SIG-M5 (cell line): ENCODE measurements at regions not wholly inside any gene's neighbourhood (a gene's known extent, or its start where the extent isn't known, plus 50 kb on each side); places are given as distances from the start of the nearest gene placed in this dataset.
"Not testable (repeated sequence)": the region's sequence is repeated elsewhere in the genome, so short reads cannot be mapped to it uniquely, and the experiment has no call there.

ENCODE experiments used
- DNase-seq: peaks from one replicate; lab custom pipeline; 2025; lab: John Stamatoyannopoulos, UW

GRCh38 chr18:42545825-42546224 lies 569.7 kb downstream of the RIT2 start:
- no peak for DNase-seq

DNA sequence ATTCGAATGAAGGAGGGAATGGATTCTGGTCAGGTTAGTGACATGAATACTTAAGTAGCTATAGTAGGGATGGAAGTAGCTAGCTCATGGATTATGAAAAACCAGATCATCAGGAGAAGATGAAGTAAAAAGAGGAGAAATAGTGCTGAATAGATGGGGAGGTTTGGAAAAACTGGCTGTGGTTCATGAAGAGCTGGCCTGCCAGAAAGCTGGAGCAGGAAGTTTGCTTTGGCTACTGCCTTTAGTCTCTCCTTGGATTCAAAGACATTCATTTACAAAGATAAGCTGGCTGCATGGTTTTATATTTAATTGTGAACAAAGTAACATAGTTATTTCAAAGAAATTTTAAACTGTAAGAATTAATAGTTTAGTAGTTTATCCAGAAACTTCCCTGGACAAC lies 567.0 kb downstream of the RIT2 start:
- DNase-seq = no peak

GRCh38 chr18:42549596-42549995 lies 565.9 kb downstream of the RIT2 start:
- no peak for DNase-seq

GRCh38 chr18:42552559-42552958 lies 562.9 kb downstream of the RIT2 start:
- DNase-seq = not testable (repeated sequence)

DNA sequence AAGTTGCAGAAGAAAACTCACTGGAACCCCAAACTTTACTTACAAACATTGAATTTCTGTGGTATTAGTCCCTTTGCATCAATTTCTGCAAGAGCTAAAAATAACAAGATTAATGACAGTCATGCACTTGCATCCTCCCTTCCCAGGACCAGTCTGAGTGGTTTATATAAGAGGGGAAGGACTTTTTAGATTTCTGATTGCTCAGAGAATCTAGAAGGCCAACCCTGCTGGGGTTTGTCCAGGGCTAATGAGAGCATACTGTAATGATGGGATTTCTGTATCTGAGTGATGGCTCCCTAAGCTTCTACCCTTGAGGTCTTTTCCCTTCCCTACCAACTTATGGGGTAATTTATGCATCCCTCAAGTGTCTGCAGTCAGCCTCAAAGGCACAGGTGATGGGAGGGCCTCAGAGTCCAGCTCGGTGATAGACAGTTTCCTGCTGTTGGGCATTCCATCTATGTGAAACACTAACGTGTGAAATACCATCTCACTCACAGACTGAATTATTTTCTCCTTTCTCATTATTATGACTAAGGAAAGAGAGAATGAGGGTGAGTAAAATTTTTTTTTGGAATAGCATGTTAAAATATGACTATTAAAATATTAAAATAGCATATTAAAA lies 556.3 kb downstream of the RIT2 start:
- no peak for DNase-seq

DNA sequence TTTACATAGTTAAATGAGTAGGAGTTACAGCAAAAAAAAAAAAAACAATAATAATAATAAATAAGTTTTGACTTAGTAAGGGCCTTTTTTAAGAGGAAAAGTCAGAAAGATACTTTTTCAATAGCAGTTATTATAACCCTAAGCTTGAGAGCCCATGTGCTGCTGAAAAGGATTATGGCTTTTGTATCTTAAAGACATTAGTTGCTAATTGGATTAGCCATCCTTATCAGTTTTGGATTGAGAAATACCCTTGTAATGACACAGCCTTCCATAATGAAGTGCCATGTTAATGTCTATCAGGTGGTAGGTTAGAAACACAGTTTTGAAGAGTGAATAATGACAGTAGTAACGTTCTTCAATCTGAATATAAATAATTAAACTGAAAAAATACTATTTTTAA lies 554.0 kb downstream of the RIT2 start:
- no peak for DNase-seq

- no peak for DNase-seq
Observed at GRCh38 chr18:42563995-42564394, 551.5 kb downstream of the RIT2 start.

DNA sequence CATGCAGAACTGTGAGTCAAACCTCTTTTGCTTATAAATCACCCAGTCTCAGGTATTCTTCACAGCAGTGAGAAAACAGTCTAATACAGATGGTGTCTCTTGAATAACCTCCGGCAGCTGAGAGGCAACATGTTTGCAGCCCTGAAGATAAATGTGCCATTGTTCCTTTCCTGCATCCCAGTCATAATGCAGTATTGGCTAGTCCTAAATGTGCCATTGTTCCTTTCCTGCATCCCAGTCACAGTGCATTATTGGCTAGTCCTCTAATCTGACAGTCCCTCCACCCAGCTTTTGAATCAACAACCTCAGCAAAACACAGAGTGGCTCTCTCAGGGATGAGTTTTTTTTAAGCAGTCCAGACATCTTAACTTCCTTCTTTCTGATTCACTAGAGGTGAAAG lies 550.7 kb downstream of the RIT2 start:
- no peak for DNase-seq

DNA sequence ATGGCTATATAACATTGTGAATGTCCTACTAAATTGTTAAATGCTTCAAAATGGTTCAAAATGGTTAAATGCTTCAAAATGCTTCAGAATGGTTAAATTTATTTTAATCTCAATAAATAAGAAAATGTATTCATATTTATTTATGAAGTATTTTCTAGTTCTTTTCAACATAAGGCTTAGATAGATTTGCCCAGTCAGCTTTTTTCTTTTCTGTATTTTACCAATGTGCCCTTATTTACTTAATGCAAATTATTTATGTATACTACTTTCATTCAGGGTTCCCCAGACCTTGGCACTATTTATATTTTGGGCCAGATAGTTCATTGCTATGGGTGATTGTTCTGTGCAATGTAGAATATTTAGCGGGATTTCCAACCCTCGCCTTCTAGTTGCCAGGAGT lies 546.7 kb downstream of the RIT2 start:
- no peak for DNase-seq

DNA sequence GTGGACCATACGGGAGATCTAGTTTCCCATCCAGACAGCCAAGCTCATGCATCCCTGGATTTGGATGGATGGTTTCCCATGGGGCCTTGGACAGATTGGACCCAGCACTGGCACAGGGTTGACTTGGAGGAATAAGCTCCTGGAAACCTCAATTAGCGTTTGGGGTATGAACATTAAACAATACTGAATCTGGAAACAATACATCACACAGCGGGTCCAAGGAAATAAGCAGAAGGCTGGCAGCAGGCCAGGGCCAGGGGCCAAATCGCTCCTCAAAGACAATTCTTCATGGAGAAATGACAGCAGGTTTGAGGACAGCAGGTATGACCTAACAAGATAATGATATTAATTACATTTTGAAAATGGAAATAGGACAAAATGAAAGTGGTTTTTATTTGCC lies 540.6 kb downstream of the RIT2 start:
- DNase-seq = no peak

DNA sequence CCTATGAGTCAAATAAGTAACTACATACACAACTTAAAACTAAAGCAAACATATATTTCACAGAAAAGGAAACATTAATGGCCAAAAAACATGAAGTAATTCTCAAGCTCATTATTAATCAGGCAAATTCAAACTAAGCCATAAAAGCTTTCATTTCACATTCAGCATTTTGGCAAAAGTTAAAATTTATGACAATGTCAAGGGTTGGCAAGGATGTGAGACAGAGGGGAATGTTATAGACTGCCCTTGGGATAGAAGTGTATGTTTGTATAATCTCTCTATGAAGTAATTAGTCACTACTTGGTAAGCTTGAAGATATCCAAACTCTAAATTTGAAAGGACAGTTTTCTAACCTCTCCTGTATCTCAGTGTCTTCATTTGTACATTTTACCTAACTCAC lies 539.4 kb downstream of the RIT2 start:
- no peak for DNase-seq

- no peak for DNase-seq
Observed at GRCh38 chr18:42578792-42579191, 536.7 kb downstream of the RIT2 start.

DNA sequence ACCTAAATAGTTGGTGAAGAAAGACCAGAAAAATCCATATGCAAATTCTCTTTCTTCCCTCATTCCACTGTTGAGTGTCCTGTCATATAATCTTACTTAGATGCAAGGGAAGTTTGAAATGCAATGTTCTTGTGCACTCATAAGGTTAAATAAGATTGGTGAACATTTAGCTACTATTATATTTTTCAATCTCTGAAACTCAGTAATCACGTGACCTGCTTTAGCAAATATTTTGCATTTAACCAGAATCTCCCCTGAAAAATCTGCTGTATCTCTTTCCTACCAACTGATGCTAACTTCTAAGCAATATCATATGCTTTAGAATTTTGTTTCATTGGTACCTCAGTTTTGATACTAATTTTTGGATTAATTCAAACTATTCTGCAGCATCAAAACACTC lies 533.2 kb downstream of the RIT2 start:
- DNase-seq = no peak

GRCh38 chr18:42583283-42583731 lies 532.2 kb downstream of the RIT2 start:
- no peak for DNase-seq

- no peak for DNase-seq
Observed at GRCh38 chr18:42586601-42587000, 528.9 kb downstream of the RIT2 start.

DNA sequence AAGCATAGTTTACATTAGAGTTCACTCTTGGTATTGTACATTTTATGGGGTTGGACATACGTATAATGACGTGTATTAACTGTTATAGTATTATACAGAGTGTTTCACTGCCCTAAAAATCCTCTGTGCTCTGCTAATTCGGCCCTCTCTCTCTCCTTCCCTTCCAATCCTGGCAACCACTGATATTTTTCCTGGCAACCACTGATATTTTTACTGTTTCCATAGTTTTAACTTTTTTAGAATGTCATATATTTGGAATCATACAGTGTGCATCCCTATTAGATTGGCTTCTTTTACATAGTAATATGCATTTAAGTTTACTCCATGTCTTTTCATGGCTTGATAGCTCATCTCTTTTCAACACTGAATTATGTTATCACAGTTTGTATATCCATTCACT lies 526.7 kb downstream of the RIT2 start:
- no peak for DNase-seq

- no peak for DNase-seq
Observed at GRCh38 chr18:42604820-42605219, 510.7 kb downstream of the RIT2 start.

- DNase-seq = no peak
Observed at GRCh38 chr18:42606886-42607495, 508.5 kb downstream of the RIT2 start.

- no peak for DNase-seq
Observed at GRCh38 chr18:42611134-42611533, 504.4 kb downstream of the RIT2 start.

DNA sequence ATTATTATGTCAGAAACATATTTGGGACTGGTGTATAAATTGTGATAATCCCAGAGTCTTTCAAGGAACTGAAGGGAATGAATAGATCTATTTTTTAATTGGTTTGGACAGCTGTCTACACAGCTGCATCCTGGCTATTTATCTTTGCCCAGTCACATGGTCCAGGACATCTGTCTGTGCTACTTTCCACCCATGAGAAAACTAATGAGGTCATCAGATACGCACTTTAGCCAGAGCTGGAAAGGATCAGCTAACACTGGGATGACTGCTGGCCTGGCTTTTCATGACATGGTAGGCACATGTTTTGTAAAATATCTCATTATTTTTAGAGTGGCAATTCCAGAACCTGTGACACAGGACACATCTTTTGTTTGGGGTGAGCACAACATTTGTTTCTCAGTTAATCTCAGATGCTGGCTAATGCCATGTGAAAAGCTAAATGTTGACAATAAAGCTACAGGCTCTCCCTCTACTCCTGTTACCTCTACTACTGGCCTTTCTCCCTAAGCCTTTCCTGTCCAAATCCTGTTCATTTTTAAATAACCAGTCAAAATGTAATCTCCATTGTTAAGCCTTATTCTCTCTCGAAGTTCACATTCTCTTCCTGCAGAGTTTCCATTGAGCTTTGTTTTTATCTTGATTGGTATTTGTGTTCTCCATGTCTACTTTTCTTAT lies 500.7 kb downstream of the RIT2 start:
- DNase-seq = no peak

DNA sequence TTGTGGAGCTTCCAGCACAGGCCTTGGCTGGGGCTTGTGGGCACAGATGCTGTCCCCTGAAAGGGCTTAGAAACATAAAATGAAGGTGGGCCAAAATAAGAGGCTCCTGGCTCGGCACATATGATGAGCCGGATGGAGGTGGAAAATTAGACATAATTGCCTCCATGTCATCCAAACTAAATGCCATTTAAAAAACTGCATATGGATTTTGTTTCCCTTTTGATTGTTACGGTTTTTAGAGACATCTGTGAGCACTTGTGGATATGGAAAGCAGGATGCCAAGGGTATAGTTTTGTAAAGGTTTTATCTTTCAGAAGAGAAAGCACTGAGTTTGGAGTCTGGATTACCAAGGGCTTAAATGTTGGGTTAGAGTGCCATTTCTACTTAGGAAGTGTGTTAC lies 498.3 kb downstream of the RIT2 start:
- no peak for DNase-seq

DNA sequence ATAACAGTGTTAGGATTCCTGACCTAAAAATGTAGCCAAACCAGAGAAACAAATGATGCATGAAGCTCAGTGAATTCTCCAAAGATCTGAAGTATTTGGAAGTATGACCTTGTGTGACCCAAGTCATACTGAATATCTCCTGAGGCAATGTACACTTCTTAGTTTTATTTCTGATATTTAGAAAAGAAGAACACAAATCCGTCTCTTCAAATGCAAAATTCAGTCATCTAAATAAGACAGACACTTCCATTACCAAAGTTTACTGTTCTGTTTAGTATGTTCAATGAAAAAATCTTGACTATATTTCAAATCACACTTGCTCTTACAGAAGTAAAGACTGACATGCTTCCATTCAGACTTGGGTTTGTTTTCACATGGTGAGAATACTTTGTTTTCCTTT lies 495.7 kb downstream of the RIT2 start:
- DNase-seq = no peak

DNA sequence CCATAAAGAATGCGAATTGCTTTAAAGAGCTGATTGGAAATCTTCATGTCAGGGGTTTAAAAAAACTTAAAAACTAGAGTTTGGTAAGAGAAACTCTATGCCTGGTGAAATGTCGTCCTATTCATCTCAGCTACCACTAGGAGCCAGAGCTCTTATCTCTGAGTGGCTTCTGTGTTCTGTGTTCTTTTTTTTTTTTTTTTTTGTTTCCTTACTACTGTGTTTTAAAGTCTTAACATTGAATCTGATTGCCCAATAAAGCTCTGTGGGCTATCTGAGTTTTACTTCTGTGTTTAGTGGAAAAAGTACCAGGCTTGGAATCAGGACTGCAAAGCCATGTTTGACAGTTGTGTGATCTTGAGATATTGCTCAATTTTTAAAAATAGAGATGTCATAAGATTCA lies 494.8 kb downstream of the RIT2 start:
- no peak for DNase-seq

GRCh38 chr18:42623935-42624334 lies 491.6 kb downstream of the RIT2 start:
- DNase-seq = no peak
